Liver (tissue), 8 donors: ENCODE measurements at regions not wholly inside any gene's neighbourhood (a gene's known extent, or its start where the extent isn't known, plus 50 kb on each side); places are given as distances from the start of the nearest gene placed in this dataset.

Experiments
- DNase-seq: peaks from one replicate; pipeline ENCODE4 v3.0.0-alpha.2; 2017; ENCODE audit warnings: low spot score
- H3K27ac ChIP-seq, 2 donors: one replicate each; pipeline ENCODE4 v1.7.0; 2013; ENCODE audit warnings: inconsistent platforms in 2 of 2, low read length in 2 of 2, control low read depth in 1 of 2, low read depth in 1 of 2, mild to moderate bottlenecking in 1 of 2
- H3K27me3 ChIP-seq, 4 donors: one replicate each; pipeline versions ENCODE4 v1.6.1 to v1.7.0; 2013; ENCODE audit warnings: low read length in 3 of 4, inconsistent platforms in 1 of 4, mild to moderate bottlenecking in 1 of 4, moderate library complexity in 1 of 4; ENCODE audit not compliant: control insufficient read depth in 4 of 4, insufficient read depth in 4 of 4
- H3K36me3 ChIP-seq, 4 donors: one replicate each; pipeline versions ENCODE4 v1.6.1 to v1.7.0; 2013; ENCODE audit warnings: low read length in 3 of 4, mild to moderate bottlenecking in 3 of 4, low read depth in 1 of 4, moderate library complexity in 1 of 4; ENCODE audit not compliant: control insufficient read depth in 4 of 4, insufficient read depth in 3 of 4
- H3K4me1 ChIP-seq, 4 donors: one replicate each; pipeline versions ENCODE4 v1.6.1 to v1.7.0; 2013; ENCODE audit warnings: low read length in 3 of 4, mild to moderate bottlenecking in 3 of 4, moderate library complexity in 1 of 4; ENCODE audit not compliant: control insufficient read depth in 4 of 4, insufficient read depth in 4 of 4
- H3K4me3 ChIP-seq, 3 donors: one replicate each; pipeline versions ENCODE4 v1.6.1 to v1.7.0; 2013; ENCODE audit warnings: low read length in 3 of 3, control low read depth in 1 of 3, low read depth in 1 of 3, mild to moderate bottlenecking in 1 of 3
- H3K9ac ChIP-seq, 2 donors: one replicate each; pipeline ENCODE4 v1.7.0; 2013; ENCODE audit warnings: low read length in 2 of 2, mild to moderate bottlenecking in 2 of 2, moderate library complexity in 2 of 2, control low read depth in 1 of 2, low read depth in 1 of 2
- H3K9me3 ChIP-seq, 4 donors: one replicate each; pipeline versions ENCODE4 v1.6.1 to v1.7.0; 2013; ENCODE audit warnings: low read length in 3 of 4; ENCODE audit not compliant: control insufficient read depth in 4 of 4
- EGR1 ChIP-seq, 2 donors: IDR thresholded peaks; 2 replicates each; pipeline ENCODE4 v1.6.1; 2016 to 2018; ENCODE audit warnings: antibody characterized with exemption in 2 of 2, low read depth in 2 of 2
- FOXA1 ChIP-seq: IDR thresholded peaks from 2 replicates; pipeline ENCODE4 v1.6.1; 2016; ENCODE audit warnings: antibody characterized with exemption
- FOXA2 ChIP-seq: IDR thresholded peaks from 2 replicates; pipeline ENCODE4 v1.6.1; 2016; ENCODE audit warnings: antibody characterized with exemption
- GABPA ChIP-seq, 2 donors: IDR thresholded peaks in 1 of 2; conservative IDR thresholded peaks in 1 of 2; 2 replicates each; pipeline ENCODE4 v1.6.1; 2016; ENCODE audit warnings: antibody characterized with exemption in 2 of 2, mild to moderate bottlenecking in 1 of 2, moderate library complexity in 1 of 2
- HNF4A ChIP-seq, 2 donors: conservative IDR thresholded peaks; 2 replicates each; pipeline ENCODE4 v1.6.1; 2016; ENCODE audit warnings: antibody characterized with exemption in 2 of 2, mild to moderate bottlenecking in 2 of 2
- JUND ChIP-seq, 2 donors: IDR thresholded peaks; 2 replicates each; pipeline ENCODE4 v1.6.1; 2016; ENCODE audit warnings: antibody characterized with exemption in 2 of 2
- MAX ChIP-seq: IDR thresholded peaks from 2 replicates; pipeline ENCODE4 v1.6.1; 2016; ENCODE audit warnings: antibody characterized with exemption
- NR2F2 ChIP-seq: IDR thresholded peaks from 2 replicates; pipeline ENCODE4 v1.6.1; 2016; ENCODE audit warnings: antibody characterized with exemption
- RAD21 ChIP-seq, 2 donors: IDR thresholded peaks; 2 replicates each; pipeline ENCODE4 v1.6.1; 2016; ENCODE audit warnings: antibody characterized with exemption in 2 of 2, mild to moderate bottlenecking in 2 of 2
- REST ChIP-seq: IDR thresholded peaks from 2 replicates; pipeline ENCODE4 v1.6.1; 2016; ENCODE audit warnings: antibody characterized with exemption, mild to moderate bottlenecking
- RXRA ChIP-seq, 2 donors: IDR thresholded peaks; 2 replicates each; pipeline ENCODE4 v1.6.1; 2017 to 2018; ENCODE audit warnings: antibody characterized with exemption in 2 of 2, mild to moderate bottlenecking in 1 of 2
- SP1 ChIP-seq: IDR thresholded peaks from 2 replicates; pipeline ENCODE4 v1.6.1; 2018; ENCODE audit warnings: antibody characterized with exemption, mild to moderate bottlenecking
- YY1 ChIP-seq: IDR thresholded peaks from 2 replicates; pipeline ENCODE4 v1.6.1; 2016; ENCODE audit warnings: antibody characterized with exemption, mild to moderate bottlenecking
- WGBS: extraction: QIAGEN DNeasy Blood & Tissue Kit; methylation state at CpG from one replicate; pipeline ENCODE4 v1.1.7; 2013; 5-methylcytosine and 5-hydroxymethylcytosine counted together
- TF ChIP-seq, protein P1 (sequence below): IDR thresholded peaks from 2 replicates; pipeline ENCODE4 v1.6.1; 2016; ENCODE audit warnings: antibody characterized with exemption
- TF ChIP-seq, protein P2 (sequence below): fragments of 150-350 bp; IDR thresholded peaks from 2 replicates; pipeline ENCODE4 v1.5.1; 2017; ENCODE audit warnings: improper control_type of control experiment, low read depth, low read length; ENCODE audit not compliant: missing input control
- TF ChIP-seq, protein P3 (sequence below): IDR thresholded peaks from 2 replicates; pipeline ENCODE4 v1.6.1; 2016; ENCODE audit warnings: antibody characterized with exemption
- donor health status: healthy.
- donor health status: healthy.
- donor health status: healthy.
- donor health status: healthy.
- donor health status: healthy.

DNA sequence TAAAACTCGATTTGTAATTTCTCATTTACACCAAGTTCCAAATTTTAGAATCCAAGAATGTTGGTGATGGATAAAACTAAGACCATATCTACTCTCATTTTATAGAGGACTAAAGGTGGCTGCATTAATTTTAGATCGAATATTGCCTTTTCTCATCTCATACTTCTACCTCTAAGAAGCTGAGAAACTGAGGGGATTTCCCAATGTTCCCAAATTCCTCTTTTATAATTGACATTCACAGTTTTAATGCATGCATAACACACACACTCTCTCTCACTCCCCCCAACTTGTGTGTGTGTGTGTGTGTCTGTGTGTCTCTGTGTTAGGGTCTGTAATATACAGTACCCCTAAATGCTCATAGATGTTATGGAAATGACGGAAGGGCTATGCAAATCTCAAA, 328.8 kb upstream of the SLC14A2 start:
- Histone ChIP-seq H3K9ac (no peak overlapping the region), H3K9me3 (no peaks in the 10 kb centered on the region), H3K4me1 (peaks cover 0 to 6% (median 2%) of the 10 kb centered on the region in 4 donors), H3K36me3 (no peaks in the 10 kb centered on the region), H3K27me3 (no peaks in the 10 kb centered on the region), H3K4me3 (no peak overlapping the region), H3K27ac (no peak overlapping the region)
- no peak for DNase-seq
- 86% methylated on average over 3 of the region's 3 CpGs for WGBS
- no peak for TF ChIP-seq REST
- TF ChIP-seq HNF4A (conservative IDR thresholded peaks at IDR 0.05) = no peak
- TF ChIP-seq RXRA (IDR thresholded peaks at IDR 0.05) = no peak
- TF ChIP-seq NR2F2 = no peak
- no peak for TF ChIP-seq FOXA2
- TF ChIP-seq, protein P1, sequence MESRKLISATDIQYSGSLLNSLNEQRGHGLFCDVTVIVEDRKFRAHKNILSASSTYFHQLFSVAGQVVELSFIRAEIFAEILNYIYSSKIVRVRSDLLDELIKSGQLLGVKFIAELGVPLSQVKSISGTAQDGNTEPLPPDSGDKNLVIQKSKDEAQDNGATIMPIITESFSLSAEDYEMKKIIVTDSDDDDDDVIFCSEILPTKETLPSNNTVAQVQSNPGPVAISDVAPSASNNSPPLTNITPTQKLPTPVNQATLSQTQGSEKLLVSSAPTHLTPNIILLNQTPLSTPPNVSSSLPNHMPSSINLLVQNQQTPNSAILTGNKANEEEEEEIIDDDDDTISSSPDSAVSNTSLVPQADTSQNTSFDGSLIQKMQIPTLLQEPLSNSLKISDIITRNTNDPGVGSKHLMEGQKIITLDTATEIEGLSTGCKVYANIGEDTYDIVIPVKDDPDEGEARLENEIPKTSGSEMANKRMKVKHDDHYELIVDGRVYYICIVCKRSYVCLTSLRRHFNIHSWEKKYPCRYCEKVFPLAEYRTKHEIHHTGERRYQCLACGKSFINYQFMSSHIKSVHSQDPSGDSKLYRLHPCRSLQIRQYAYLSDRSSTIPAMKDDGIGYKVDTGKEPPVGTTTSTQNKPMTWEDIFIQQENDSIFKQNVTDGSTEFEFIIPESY = no peak
- TF ChIP-seq, protein P2, sequence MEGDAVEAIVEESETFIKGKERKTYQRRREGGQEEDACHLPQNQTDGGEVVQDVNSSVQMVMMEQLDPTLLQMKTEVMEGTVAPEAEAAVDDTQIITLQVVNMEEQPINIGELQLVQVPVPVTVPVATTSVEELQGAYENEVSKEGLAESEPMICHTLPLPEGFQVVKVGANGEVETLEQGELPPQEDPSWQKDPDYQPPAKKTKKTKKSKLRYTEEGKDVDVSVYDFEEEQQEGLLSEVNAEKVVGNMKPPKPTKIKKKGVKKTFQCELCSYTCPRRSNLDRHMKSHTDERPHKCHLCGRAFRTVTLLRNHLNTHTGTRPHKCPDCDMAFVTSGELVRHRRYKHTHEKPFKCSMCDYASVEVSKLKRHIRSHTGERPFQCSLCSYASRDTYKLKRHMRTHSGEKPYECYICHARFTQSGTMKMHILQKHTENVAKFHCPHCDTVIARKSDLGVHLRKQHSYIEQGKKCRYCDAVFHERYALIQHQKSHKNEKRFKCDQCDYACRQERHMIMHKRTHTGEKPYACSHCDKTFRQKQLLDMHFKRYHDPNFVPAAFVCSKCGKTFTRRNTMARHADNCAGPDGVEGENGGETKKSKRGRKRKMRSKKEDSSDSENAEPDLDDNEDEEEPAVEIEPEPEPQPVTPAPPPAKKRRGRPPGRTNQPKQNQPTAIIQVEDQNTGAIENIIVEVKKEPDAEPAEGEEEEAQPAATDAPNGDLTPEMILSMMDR = no peak
- no peak for TF ChIP-seq MAX
- no peak for TF ChIP-seq YY1
- TF ChIP-seq, protein P3, sequence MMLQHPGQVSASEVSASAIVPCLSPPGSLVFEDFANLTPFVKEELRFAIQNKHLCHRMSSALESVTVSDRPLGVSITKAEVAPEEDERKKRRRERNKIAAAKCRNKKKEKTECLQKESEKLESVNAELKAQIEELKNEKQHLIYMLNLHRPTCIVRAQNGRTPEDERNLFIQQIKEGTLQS = no peak
- TF ChIP-seq RAD21 (IDR thresholded peaks at IDR 0.05) = no peak
- TF ChIP-seq SP1 = no peak
- TF ChIP-seq GABPA (IDR thresholded peaks at IDR 0.05 in 1 of 2, conservative IDR thresholded peaks at IDR 0.05 in 1 of 2) = no peak
- TF ChIP-seq EGR1 (IDR thresholded peaks at IDR 0.05; ENCODE audit: low read depth in 2 of 2) = no peak

- no peak overlapping the region for H3K9ac ChIP-seq
These were observed 327.7 kb upstream of the SLC14A2 start for GRCh38 chr18:45287531-45287930.

More at GRCh38 chr18:45287531-45287930, 327.7 kb upstream of the SLC14A2 start:
- no peaks in the 10 kb centered on the region for H3K9me3 ChIP-seq
- 38% methylated on average over 9 of the region's 9 CpGs for WGBS
- no peaks in the 10 kb centered on the region for H3K27me3 ChIP-seq
- H3K36me3 ChIP-seq = no peaks in the 10 kb centered on the region
- DNase-seq = no peak
- peak in 1 of 2 donors; percentile 19 for TF ChIP-seq HNF4A (conservative IDR thresholded peaks at IDR 0.05)
- TF ChIP-seq MAX = peak; percentile 12
- TF ChIP-seq, protein P2 = no peak
- TF ChIP-seq, protein P1 = no peak
- TF ChIP-seq YY1 = no peak
- no peak for TF ChIP-seq NR2F2
- no peak for TF ChIP-seq GABPA (IDR thresholded peaks at IDR 0.05 in 1 of 2, conservative IDR thresholded peaks at IDR 0.05 in 1 of 2)
- no peak for TF ChIP-seq JUND (IDR thresholded peaks at IDR 0.05)
- TF ChIP-seq EGR1 (IDR thresholded peaks at IDR 0.05; ENCODE audit: low read depth in 2 of 2) = no peak
- TF ChIP-seq FOXA1 = no peak
- TF ChIP-seq RXRA (IDR thresholded peaks at IDR 0.05) = peak in 1 of 2 donors; percentile 12
- no peak overlapping the region for H3K4me3 ChIP-seq
- H3K4me1 ChIP-seq = peaks cover 0 to 6% (median 2%) of the 10 kb centered on the region in 4 donors
- H3K27ac ChIP-seq = no peak overlapping the region
